Activated B cell treated with CpG ODN at 0.5 μM for 24 hours (primary cell): ENCODE measurements at regions not wholly inside any gene's neighbourhood (a gene's known extent, or its start where the extent isn't known, plus 50 kb on each side); places are given as distances from the start of the nearest gene placed in this dataset.

Experiments used
- ATAC-seq: fragments of 200-7000 bp; cut with Tn5 transposase; one replicate; pipeline ENCODE4 v1.10.0; 2021; ENCODE audit warnings: low read depth, mild to moderate bottlenecking, moderate library complexity
- CTCF ChIA-PET: fragments of 350-600 bp; sonication (Branson Sonifier 250); formaldehyde crosslinking; loops from one replicate; lab custom pipeline; 2021; ENCODE audit warnings: antibody characterized with exemption; lab: Charles Lee
- POLR2A ChIA-PET: fragments of 350-600 bp; sonication (Branson Sonifier 250); formaldehyde crosslinking; loops from one replicate; lab custom pipeline; 2021; ENCODE audit warnings: antibody characterized with exemption; lab: Charles Lee
- DNase-seq: peaks from one replicate; pipeline ENCODE4 v3.0.0; 2022
- H3K27ac Mint-ChIP-seq: one replicate; pipeline ENCODE4 v1.8.0; 2020; ENCODE audit warnings: mixed read lengths
- H3K27me3 Mint-ChIP-seq: one replicate; pipeline ENCODE4 v1.8.0; 2021; ENCODE audit warnings: mixed read lengths
- H3K36me3 Mint-ChIP-seq: one replicate; pipeline ENCODE4 v1.8.0; 2021; ENCODE audit warnings: low read depth, mixed read lengths
- H3K4me1 Mint-ChIP-seq: one replicate; pipeline ENCODE4 v1.8.0; 2021; ENCODE audit warnings: mixed read lengths
- H3K4me3 Mint-ChIP-seq: one replicate; pipeline ENCODE4 v1.8.0; 2020; ENCODE audit warnings: mild to moderate bottlenecking, mixed read lengths
- H3K9me3 Mint-ChIP-seq: one replicate; pipeline ENCODE4 v1.8.0; 2020; ENCODE audit warnings: mixed read lengths
- intact Hi-C: fragments of 100-400 bp; cut with micrococcal nuclease; formaldehyde crosslinking; loops from one replicate; pipeline ENCODE4 v1.15.1; 2024
- TF ChIP-seq, protein P1 (sequence below): fragments of 200-600 bp; IDR thresholded peaks from one replicate; pipeline ENCODE4 v1.8.0; 2022; ENCODE audit warnings: antibody characterized with exemption, mild to moderate bottlenecking

DNA sequence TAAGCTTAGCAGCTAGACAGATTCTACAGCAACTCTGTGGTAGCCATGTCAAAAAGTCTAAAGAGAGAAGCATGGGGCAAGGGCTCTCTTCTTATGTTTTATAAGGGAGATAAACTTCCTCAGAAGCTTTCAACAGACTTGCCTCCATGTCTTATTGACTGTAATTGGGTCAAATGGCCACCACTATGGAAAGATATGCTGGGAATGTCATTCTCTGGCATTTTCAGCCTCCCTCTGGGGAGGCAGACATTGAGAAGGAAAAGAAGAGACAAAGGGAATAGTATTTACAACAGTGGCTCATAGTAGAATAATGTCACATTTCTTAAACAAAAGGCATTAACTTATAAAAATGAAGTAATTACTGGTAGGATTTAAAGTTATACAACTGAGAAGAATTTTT lies 1964.5 kb upstream of the PIK3C3 start:
- Mint-ChIP-seq H3K36me3 (no peaks in the 10 kb centered on the region), H3K27me3 (no peaks in the 10 kb centered on the region), H3K9me3 (peaks cover 4% of the 10 kb centered on the region), H3K4me3 (no peak overlapping the region), H3K4me1 (no peaks in the 10 kb centered on the region), H3K27ac (no peak overlapping the region)
- ChIA-PET CTCF (no interaction called here), POLR2A (no interaction called here)
- ATAC-seq (no peak), DNase-seq (no peak)
- intact Hi-C loops: no loop called here
- TF ChIP-seq, protein P1, sequence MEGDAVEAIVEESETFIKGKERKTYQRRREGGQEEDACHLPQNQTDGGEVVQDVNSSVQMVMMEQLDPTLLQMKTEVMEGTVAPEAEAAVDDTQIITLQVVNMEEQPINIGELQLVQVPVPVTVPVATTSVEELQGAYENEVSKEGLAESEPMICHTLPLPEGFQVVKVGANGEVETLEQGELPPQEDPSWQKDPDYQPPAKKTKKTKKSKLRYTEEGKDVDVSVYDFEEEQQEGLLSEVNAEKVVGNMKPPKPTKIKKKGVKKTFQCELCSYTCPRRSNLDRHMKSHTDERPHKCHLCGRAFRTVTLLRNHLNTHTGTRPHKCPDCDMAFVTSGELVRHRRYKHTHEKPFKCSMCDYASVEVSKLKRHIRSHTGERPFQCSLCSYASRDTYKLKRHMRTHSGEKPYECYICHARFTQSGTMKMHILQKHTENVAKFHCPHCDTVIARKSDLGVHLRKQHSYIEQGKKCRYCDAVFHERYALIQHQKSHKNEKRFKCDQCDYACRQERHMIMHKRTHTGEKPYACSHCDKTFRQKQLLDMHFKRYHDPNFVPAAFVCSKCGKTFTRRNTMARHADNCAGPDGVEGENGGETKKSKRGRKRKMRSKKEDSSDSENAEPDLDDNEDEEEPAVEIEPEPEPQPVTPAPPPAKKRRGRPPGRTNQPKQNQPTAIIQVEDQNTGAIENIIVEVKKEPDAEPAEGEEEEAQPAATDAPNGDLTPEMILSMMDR: no peak

DNA sequence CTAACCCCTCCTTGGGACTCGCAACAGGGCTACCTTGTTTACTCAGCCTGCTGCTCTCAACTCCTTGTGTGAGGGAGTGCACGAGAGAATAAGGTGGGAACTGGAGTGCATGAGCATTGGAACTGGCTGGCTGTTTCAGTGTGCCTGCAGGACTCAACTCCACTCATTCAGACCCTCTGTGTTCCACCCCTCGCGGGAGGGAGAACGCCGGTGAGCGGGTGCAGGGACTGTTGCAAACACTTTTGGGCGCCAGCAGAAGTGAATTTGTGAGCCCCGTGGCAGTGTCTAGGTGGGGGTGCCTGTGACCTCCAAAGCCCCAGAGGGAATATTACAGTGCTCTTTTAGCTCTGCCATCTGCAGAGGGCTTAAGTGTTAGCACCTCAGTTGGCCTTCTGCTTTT lies 1978.3 kb upstream of the PIK3C3 start:
- TF ChIP-seq, protein P1: no peak
- no peak for DNase-seq
- ATAC-seq: no peak
- CTCF ChIA-PET: no interaction called here
- Mint-ChIP-seq H3K4me1 (no peaks in the 10 kb centered on the region), H3K27ac (no peak overlapping the region), H3K9me3 (peaks cover 5% of the 10 kb centered on the region), H3K27me3 (no peaks in the 10 kb centered on the region), H3K36me3 (no peaks in the 10 kb centered on the region), H3K4me3 (no peak overlapping the region)
- intact Hi-C loops: no loop called here
- POLR2A ChIA-PET: no interaction called here

DNA sequence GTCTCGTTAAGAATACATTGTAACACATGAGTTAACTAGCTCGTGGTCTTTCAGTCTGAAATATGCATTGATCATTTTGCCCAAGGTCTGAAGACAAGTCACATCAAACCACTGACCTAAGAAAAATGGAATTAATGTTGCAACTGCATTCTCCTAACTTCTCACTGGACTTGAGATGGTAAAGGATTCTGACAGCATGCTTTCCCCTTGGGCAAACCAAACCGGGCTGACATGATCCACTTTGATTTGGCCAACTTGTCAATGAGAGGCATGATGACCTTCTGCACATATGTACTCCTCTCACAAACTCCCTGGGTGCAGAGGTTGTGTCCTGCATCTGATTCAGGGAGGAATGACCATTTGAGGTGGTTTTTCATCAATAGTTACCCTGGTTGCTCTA lies 1982.5 kb upstream of the PIK3C3 start:
- DNase-seq (no peak), ATAC-seq (no peak)
- CTCF ChIA-PET: no interaction called here
- no peaks in the 10 kb centered on the region for H3K36me3 Mint-ChIP-seq
- H3K4me1 Mint-ChIP-seq: no peaks in the 10 kb centered on the region
- H3K27ac Mint-ChIP-seq: no peak overlapping the region
- intact Hi-C loops: no loop called here
- TF ChIP-seq, protein P1: no peak
- POLR2A ChIA-PET: no interaction called here
- peaks cover 7% of the 10 kb centered on the region for H3K9me3 Mint-ChIP-seq
- H3K4me3 Mint-ChIP-seq: no peak overlapping the region
- no peaks in the 10 kb centered on the region for H3K27me3 Mint-ChIP-seq

DNA sequence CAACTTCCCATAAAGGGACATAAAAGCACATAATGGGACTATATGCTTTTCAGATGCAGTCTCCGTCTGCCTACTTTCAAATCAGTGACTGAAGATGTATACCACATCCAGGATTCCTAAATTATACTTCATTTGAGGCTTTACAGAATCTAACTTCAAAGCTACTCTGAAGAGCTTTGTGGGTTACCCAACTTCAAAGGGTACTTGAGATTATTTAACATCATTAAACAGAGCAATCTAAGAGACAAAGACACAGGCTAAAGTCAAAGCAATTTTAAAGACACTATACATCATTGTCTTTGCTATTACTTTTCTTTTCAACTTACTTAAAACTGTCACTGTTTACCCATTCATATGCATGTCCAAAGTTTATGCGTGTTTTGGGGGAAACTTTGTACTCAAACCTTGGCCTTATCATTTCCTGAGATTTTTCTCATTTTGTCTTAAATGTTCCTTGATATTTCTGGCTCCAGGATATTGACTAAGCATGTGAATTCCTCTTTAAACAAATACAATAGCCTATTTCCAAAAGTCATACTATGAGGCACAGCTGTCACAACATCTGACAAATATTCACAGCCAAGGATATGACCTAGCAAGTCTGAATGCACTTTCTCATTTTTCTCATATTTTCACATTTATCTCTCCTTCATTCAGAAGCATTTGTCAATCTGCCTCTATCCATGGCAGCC lies 1985.1 kb upstream of the PIK3C3 start:
- H3K27me3 Mint-ChIP-seq: no peaks in the 10 kb centered on the region
- H3K4me1 Mint-ChIP-seq: no peaks in the 10 kb centered on the region
- no peak overlapping the region for H3K4me3 Mint-ChIP-seq
- ChIA-PET CTCF (no interaction called here), POLR2A (no interaction called here)
- ATAC-seq (no peak), DNase-seq (no peak)
- H3K9me3 Mint-ChIP-seq: peaks cover 2% of the 10 kb centered on the region
- TF ChIP-seq, protein P1: no peak
- H3K27ac Mint-ChIP-seq: no peak overlapping the region
- H3K36me3 Mint-ChIP-seq: no peaks in the 10 kb centered on the region
- intact Hi-C loops: no loop called here

DNA sequence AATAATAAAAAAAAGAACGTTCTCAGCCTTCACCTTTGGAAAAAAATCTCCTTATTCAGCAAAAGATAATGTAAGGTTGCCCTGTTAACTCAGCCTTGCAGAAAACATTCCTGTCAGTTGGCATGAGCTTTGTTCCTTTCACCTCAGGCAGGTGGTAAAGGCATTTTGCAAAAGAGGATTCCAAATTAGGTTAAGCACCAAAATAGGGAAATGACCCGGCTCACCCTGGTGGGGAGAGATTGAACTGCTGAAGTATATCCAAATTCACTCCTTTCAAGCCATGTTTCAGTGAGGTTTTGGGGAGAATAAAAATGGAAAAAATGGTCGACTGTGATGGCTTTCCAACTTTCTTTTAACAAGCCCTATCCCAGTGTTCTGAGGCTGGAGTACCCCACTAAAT lies 1988.8 kb upstream of the PIK3C3 start:
- TF ChIP-seq, protein P1: no peak
- Mint-ChIP-seq H3K27ac (no peak overlapping the region), H3K36me3 (no peaks in the 10 kb centered on the region), H3K27me3 (no peaks in the 10 kb centered on the region), H3K9me3 (peaks cover 2% of the 10 kb centered on the region), H3K4me3 (no peak overlapping the region), H3K4me1 (no peaks in the 10 kb centered on the region)
- ATAC-seq: no peak
- intact Hi-C loops: no loop called here
- no peak for DNase-seq
- CTCF ChIA-PET: no interaction called here
- POLR2A ChIA-PET: no interaction called here
